H7 (cell line): ENCODE measurements at regions not wholly inside any gene's neighbourhood (a gene's known extent, or its start where the extent isn't known, plus 50 kb on each side); places are given as distances from the start of the nearest gene placed in this dataset.
A peak's percentile ranks its signal among the peaks of the same experiment; 100 is the strongest.
"Not testable (repeated sequence)": the region's sequence is repeated elsewhere in the genome, so short reads cannot be mapped to it uniquely, and the experiment has no call there.

Source experiments
- DNase-seq: peaks from one replicate; pipeline ENCODE4 v3.0.0; 2012
- H3K27me3 ChIP-seq: 2 replicates; pipeline ENCODE4 v1.6.0; 2011; ENCODE audit warnings: mild to moderate bottlenecking, low read length; ENCODE audit not compliant: control insufficient read depth, insufficient read depth
- H3K36me3 ChIP-seq: replicated peaks from 2 replicates; pipeline ENCODE4 v1.5.1; 2011; ENCODE audit warnings: low read length; ENCODE audit not compliant: control insufficient read depth, insufficient read depth
- H3K4me3 ChIP-seq: 2 replicates; pipeline ENCODE4 v1.5.1; 2011; ENCODE audit warnings: low read depth, mild to moderate bottlenecking, control low read depth, low read length, moderate library complexity; ENCODE audit not compliant: insufficient read depth

DNA sequence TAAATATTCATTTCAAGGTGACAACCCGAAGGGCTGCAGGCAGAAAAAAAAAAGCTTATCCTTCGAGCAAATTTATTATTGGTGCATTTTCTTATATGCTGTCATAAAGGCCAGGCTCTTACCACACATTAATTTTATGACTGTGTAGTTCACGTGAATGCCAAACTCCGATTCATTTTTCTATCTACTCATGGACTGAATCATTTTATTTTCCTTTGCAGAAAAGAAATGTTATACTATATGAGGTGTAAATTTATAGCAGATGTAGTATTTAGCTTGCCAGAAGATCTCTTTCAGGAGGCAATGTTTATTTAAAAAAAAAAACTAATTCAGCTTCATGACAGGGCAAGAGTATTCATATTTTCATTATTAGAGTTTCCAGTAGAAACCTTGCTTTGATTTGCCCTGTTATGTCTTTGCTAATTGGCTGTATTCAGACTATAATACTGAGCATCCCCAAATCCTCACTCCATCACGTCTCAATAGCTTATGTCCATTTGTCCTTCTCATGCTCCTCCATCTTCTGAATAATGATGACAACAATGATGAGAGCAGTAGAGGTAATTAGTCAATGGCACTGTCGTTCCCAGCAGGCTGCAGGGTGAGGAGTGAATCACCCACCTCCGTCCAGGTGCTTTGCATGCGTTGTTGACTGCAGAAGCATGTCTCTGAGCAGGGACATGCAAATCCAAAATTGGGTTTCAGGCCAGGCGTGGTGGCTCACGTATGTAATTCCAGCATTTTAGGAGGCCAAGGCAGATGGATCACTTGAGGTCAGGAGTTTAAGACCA, 101.1 kb upstream of the RAB12 start:
- no peak for DNase-seq
- Histone ChIP-seq H3K4me3 (no peak overlapping the region), H3K36me3 (no peaks in the 10 kb centered on the region), H3K27me3 (no peaks in the 10 kb centered on the region)

DNA sequence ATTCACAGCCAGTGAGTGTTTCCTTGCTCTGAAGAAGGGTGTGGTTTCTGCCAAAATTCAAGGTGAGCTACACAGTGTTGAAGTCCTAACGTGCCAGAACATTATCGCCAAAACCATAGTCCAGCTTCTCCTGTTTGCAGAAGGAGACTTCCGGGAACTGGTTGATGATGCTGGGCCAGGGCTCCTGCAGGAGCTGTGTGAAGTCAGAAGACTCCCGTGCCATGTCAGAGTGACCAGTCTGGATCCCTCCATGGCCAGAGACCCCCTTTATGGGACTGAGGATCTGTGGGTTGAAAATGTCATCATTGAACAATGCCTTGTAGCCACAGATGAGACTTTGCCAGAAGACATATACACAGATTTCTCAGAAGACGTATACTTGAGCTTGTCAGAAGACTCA, 96.0 kb upstream of the RAB12 start:
- H3K4me3 ChIP-seq = no peak overlapping the region
- DNase-seq = no peak
- no peaks in the 10 kb centered on the region for H3K27me3 ChIP-seq
- H3K36me3 ChIP-seq = no peaks in the 10 kb centered on the region

DNA sequence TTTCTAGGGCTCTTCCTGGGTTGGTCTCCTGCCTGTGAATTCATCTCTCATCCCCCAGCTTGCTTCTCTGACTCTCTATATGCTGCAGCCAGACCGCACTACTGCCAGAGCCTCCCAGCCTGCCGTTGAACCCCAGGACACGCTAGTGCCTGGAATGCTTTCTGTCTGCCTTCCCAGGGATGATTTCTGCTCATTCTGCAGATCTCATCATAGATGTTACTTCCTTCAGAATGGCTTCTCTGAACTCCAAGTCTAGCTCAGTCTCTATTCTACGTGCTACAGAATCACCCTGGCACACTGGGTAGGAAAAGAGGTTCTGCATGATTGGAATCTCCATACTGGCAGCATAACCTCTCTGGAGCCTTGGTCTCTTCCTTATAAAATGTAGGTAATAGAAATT, 94.8 kb upstream of the RAB12 start:
- no peak for DNase-seq
- Histone ChIP-seq H3K27me3 (no peaks in the 10 kb centered on the region; the same call in 1 of the 2 replicates), H3K36me3 (no peaks in the 10 kb centered on the region), H3K4me3 (no peak overlapping the region)

DNA sequence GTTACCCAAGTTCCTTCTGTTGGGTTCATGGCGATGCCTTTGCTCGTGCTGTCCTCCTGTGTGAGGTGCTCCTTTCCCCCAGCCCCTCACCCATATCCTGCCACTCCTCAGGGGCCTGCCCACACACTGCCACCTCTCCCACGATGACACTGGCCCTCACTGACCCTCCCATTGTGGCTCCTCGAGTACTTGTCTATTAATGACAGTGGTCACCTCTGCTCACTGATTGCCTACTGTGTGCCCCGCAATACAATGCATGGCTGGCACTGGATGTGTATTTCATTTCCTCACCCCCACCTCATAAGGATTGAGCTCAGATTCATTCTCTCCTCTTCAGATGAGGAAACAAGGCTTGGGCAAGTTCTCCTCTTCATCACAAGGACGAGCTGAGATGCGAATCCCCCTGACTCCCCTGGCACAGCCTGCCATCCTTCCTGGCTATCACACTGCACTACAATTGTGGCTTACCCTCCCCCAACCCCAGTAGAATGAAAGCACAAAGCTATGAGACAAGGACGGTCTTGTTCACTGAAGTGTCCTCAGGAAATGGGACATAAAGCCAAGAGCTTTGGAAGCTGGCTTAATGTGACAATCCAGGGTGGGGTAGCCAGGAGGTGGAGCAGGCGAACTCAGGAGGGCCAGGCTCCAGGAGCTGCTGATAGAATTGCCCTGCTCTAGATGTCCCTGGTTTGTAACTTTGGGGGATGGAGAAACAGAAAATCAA, 93.9 kb upstream of the RAB12 start:
- no peak for DNase-seq
- no peaks in the 10 kb centered on the region for H3K36me3 ChIP-seq
- H3K27me3 ChIP-seq = no peaks in the 10 kb centered on the region; the same call in 1 of the 2 replicates
- H3K4me3 ChIP-seq = no peak overlapping the region

DNA sequence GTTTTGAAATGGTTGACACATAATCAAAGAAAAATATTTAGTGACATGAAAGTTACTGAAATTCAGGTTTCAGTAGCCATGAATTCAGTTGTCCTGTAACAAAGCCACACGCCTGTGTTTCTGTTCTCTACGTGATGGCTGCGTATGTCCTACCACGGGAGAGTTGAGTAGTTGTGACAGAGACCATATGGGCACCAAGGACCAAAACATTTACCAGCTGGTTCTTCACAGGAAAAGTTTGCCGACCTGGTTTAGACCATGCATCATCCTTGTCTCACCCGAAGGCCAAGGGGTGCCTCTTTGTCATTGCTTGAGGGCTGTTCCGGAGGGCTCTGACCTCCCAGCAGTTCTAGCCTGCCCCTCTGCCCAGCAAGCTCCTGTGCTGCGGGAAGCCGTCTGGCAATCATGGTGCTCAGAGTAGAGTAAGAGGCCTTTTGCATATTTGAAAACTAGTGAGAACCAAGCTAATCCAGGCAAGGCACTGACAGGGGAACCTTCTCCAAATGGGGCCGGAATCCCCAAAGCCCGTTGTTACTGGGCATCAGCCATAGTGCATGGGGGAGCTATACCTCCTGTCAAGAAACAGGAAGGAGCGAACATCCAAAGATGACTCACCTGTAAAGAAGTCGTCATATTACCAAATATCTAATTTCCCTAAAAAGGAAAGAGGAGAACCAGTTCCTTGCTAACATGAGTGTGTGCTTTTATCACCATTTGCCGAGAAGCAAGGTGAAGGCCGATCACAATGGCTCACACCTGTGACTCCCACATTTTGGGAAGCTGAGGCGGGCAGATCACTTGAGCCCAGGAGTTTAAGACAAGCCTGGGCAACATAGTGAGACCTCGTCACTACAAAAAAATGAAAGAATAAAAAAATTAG, 92.6 kb upstream of the RAB12 start:
- Histone ChIP-seq H3K36me3 (no peaks in the 10 kb centered on the region), H3K4me3 (no peak overlapping the region), H3K27me3 (no peaks in the 10 kb centered on the region; the same call in 1 of the 2 replicates)
- DNase-seq = no peak

DNA sequence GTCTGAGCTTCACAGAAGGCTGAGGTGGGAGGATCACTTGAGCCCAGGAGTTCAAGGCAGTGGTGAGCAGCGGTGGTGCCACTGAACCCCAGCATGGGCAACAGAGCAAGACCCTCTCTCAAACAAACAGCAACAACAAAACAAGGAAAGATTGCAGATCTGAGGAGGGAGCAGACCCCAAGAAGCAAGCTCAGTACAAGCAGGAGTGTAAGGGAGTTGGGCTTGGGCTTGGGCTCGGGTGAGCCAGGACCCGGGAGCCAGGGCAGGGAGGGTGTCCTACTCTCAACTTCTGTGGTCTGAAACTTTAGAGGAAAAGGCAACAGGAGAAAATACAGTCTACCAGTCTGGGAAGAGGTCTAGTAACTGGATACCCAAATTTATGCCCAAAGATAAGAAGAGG, 92.0 kb upstream of the RAB12 start:
- no peaks in the 10 kb centered on the region; the same call in 1 of the 2 replicates for H3K27me3 ChIP-seq
- H3K36me3 ChIP-seq = no peaks in the 10 kb centered on the region
- DNase-seq = no peak
- no peak overlapping the region for H3K4me3 ChIP-seq

DNA sequence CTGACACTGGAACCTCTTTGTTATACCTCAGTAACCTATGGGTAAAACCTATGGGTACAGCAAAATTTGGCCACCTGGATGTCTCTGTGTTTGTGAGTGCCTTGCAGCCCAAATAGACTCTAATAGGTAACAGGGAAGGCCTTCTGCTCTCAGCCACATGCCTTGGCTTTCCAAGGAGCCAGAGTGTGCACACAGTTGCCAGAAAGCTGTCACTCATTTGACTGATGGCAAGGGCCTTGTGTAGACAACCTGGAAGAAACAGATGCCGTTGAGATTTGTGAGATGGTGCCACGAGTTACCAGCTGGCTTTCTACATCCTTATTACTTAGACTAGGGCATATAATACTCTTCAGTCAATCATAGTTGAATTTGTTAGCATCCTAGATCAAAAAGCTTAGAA, 90.1 kb upstream of the RAB12 start:
- Histone ChIP-seq H3K36me3 (no peaks in the 10 kb centered on the region), H3K27me3 (no peaks in the 10 kb centered on the region; the same call in 1 of the 2 replicates), H3K4me3 (no peak overlapping the region)
- no peak for DNase-seq

DNA sequence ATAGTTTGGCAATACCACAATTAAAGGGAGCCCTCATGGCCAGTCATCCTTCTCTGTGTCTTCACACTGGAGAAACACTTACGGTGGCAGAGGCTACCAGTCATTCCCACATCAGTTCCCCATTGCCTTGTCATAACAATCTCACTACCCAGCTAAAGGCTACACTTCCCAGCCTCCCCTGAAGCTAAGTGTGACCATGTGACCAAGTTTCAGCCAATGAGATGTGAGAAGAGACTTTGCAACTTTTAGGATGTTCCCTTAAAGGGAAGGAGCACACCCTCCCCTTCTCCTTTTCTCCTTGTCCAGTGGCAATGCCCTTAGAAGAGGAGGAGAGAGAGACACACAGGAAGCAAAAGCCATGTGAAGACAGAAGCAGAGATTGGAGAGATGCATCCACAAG, 89.0 kb upstream of the RAB12 start:
- H3K27me3 ChIP-seq = no peaks in the 10 kb centered on the region; the same call in 1 of the 2 replicates
- no peak for DNase-seq

DNA sequence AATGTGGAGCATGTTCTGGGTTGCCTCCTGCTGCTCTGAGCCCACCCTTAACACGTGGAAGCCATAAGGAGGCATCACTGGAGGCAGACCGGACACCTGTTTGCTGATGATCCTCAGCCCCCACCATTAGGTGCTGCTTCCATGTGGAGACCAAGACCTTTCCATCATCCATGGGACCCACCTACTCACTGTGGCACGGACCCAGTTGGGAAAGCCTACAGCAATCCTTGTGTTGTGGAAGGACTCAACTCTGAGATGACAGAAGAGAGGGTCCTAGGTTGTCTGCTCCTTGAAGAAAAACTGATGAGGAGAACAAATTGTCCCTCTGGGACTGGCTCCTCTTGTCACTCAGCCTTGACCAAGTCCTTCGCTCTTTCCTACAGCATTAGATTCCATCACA, 86.5 kb upstream of the RAB12 start:
- H3K27me3 ChIP-seq = no peaks in the 10 kb centered on the region; the same call in 1 of the 2 replicates
- no peak for DNase-seq
- H3K4me3 ChIP-seq = no peak overlapping the region
- H3K36me3 ChIP-seq = no peaks in the 10 kb centered on the region

More for the DNA sequence above, 89.0 kb upstream of the RAB12 start:
- Histone ChIP-seq H3K4me3 (no peak overlapping the region), H3K36me3 (no peaks in the 10 kb centered on the region)

DNA sequence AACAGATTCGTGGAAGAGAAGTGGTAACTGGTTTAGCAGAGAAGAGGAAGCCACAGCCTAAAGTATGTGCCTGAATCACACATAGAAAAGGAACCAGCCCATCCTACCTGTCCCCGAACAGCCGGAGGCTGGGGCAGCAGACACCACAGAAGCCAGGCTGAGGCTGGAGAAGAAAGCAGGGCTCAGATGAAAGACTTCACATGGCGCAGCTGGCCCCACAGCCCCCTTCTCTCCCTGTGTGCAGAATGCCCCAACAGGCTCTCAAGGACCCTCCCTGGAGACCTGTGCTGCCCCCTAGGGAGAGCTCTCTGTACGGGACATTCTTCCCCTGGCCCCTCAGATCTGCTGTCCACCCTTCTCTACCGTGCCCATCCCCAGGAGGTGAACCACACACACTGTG, 83.5 kb upstream of the RAB12 start:
- no peaks in the 10 kb centered on the region for H3K36me3 ChIP-seq
- no peaks in the 10 kb centered on the region for H3K27me3 ChIP-seq
- peak; percentile 61 for DNase-seq
- no peak overlapping the region for H3K4me3 ChIP-seq

DNA sequence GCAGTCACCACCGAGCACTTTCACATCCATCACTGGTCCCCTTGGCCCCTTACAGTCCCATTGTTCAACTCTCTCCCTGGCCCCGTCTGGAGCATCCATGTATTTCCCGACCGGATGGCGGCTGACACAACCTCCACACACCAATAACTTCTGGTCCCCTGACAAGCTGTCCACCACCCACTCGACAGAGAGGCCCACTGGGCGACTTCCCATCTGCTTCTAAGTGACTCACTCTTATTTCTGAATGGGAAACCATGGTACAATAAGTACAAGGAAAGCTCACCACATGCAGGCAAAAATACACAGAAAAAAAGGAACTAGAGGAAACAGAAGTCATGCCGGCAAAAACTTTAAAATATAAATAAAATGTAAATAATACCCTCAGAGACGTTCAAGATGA, 82.9 kb upstream of the RAB12 start:
- Histone ChIP-seq H3K4me3 (no peak overlapping the region), H3K27me3 (no peaks in the 10 kb centered on the region), H3K36me3 (no peaks in the 10 kb centered on the region)
- DNase-seq = no peak

DNA sequence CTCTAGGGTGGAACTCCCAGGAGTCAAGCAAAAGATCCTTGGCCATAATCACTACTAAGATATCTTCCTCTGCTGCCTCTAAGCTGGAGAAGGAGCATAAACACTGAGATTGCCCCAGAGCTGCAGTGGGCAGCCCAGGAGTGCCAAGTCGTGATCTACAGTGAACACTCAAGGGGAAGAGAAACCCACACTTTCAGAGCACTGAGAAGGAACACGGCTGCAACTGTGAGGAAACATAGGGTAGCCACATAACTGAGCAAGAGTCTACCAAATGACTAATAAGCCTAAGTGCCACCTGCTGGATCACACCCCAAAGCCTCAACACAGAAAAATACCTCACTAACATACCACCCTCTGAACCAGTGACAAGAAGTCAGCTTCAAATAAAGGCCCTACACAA, 79.6 kb upstream of the RAB12 start:
- H3K4me3 ChIP-seq = no peak overlapping the region
- DNase-seq = no peak
- no peaks in the 10 kb centered on the region for H3K27me3 ChIP-seq
- no peaks in the 10 kb centered on the region for H3K36me3 ChIP-seq

DNA sequence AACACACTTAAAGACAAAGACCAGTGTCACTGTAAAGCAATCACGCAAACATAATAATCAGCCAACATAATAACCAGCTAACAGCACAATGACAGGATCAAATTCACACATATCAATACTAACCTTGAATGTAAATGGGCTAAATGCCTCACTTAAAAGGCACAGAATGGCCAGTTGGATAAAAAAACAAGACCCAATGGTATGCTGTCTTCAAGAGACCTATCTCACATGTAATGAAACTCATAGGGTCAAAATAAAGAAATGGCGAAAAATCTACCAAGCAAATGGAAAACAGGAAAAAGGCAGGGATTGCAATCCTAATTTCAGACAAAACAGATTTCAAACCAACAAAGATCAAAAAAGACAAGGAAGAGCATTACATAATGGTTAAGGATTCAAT, 78.2 kb upstream of the RAB12 start:
- H3K27me3 ChIP-seq, H3K36me3 ChIP-seq, H3K4me3 ChIP-seq, DNase-seq: not testable (repeated sequence)

DNA sequence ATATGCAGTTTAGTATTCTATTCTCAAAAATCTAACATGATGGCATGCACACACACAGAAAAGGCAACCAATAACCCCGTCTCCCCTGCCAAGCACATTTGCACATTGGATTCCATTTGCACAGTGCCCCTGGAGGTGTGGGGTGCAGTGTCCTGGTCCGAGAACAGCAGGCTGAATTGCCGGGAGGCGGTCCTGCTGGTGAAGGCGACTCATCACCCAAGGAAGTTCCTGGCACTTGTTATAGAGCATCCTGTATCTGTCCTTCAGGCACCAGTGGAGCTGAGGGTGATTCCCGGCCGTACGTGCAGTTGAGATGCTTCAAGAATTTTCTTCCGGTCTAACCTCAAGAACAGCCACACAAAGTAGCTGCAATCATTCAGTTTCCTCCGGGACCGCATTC, 73.0 kb upstream of the RAB12 start:
- peak; percentile 40 for DNase-seq
- Histone ChIP-seq H3K4me3 (no peak overlapping the region), H3K36me3 (no peaks in the 10 kb centered on the region), H3K27me3 (no peaks in the 10 kb centered on the region)
